ENCODE measurements at regions not wholly inside any gene's neighbourhood (a gene's known extent, or its start where the extent isn't known, plus 50 kb on each side); places are given as distances from the start of the nearest gene placed in this dataset.

GRCh38 chr6:11828262-11828870 is 49.8 kb upstream of the ADTRP start:
- TF ChIP-seq POLR2AphosphoS5 (IDR thresholded peaks at IDR 0.05; ENCODE audit: low read depth): no peak
- TF ChIP-seq CTCF (IDR thresholded peaks at IDR 0.05; ENCODE audit: insufficient read depth, low read length): no peak
- TF ChIP-seq REST (IDR thresholded peaks at IDR 0.05; ENCODE audit: insufficient replicate concordance, low read depth): no peak
- TF ChIP-seq SPI1 (IDR thresholded peaks at IDR 0.05; ENCODE audit: borderline replicate concordance, low read depth): peak; percentile 54; the same call in 1 of the 2 replicates

All from HL-60 (cell line).